ENCODE measurements at regions not wholly inside any gene's neighbourhood (a gene's known extent, or its start where the extent isn't known, plus 50 kb on each side); places are given as distances from the start of the nearest gene placed in this dataset.

DNA sequence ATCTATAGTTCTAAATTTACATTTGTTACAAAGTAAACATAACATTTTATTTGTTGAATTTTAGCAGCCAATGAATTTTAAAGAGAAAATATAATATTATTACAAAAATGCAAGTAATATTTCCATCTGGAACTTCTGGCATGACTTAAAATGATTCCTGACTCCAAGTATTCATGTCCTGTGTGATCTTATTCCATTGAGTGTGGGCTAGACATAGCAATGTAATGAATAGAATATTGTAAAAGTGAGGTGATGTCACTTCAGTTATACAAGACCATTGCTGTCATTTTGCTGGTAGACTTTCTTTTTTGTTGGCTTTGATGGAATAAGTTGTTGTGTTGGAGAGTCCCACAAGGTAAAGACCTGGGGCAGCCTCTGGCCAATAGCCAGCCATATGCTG, 912.2 kb upstream of the PIK3C3 start:
- Histone ChIP-seq H2AK5ac (ENCODE audit: low read depth, low read length) (no peak overlapping the region), H3K79me2 (ENCODE audit: control insufficient read depth in 1 of 2, insufficient read depth in 2 of 2, low read length in 2 of 2) (no peaks in the 10 kb centered on the region), H3K4me1 (replicated peaks in 1 of 4; ENCODE audit: control insufficient read depth in 3 of 4, insufficient read depth in 4 of 4, low read length in 3 of 4) (no peaks in the 10 kb centered on the region), H4K91ac (replicated peaks; ENCODE audit: insufficient read length, low read length) (no peak overlapping the region), H2BK5ac (ENCODE audit: low read depth, low read length) (no peak overlapping the region), H4K5ac (ENCODE audit: insufficient read length, low read depth, low read length) (no peak overlapping the region), H2AFZ (ENCODE audit: low read length) (no peak overlapping the region), H4K8ac (ENCODE audit: extremely low read depth, insufficient read depth, low read length) (no peak overlapping the region), H3K36me3 (ENCODE audit: control insufficient read depth in 2 of 4, insufficient read depth in 4 of 4, low read length in 3 of 4) (no peaks in the 10 kb centered on the region), H4K20me1 (replicated peaks in 1 of 2; ENCODE audit: control insufficient read depth in 1 of 2, insufficient read depth in 2 of 2, low read length in 2 of 2) (no peaks in the 10 kb centered on the region), H3K4me3 (ENCODE audit: extremely low read depth in 1 of 4, insufficient read depth in 2 of 4, low read depth in 3 of 4, low read length in 4 of 4) (no peak overlapping the region), H3K4ac (replicated peaks; ENCODE audit: insufficient read length, low read depth, low read length) (no peak overlapping the region), H2BK20ac (ENCODE audit: low read length) (no peak overlapping the region), H3K27me3 (replicated peaks in 1 of 4; ENCODE audit: control insufficient read depth in 3 of 4, extremely low read depth in 1 of 4, insufficient read depth in 3 of 4, low read length in 3 of 4) (no peaks in the 10 kb centered on the region), H3K14ac (ENCODE audit: insufficient read length) (no peak overlapping the region), H3K56ac (replicated peaks; ENCODE audit: insufficient read length, low read depth, low read length) (no peak overlapping the region), H3K18ac (ENCODE audit: extremely low read depth, low read length) (no peak overlapping the region), H2BK120ac (replicated peaks; ENCODE audit: low read depth, low read length) (no peak overlapping the region), H2BK12ac (ENCODE audit: low read depth, low read length) (no peak overlapping the region), H3K4me2 (ENCODE audit: insufficient read depth in 1 of 2, low read depth in 2 of 2, low read length in 2 of 2) (no peak overlapping the region), H3K23ac (ENCODE audit: insufficient read length) (no peak overlapping the region), H3K79me1 (ENCODE audit: low read depth, low read length) (no peaks in the 10 kb centered on the region), H3K23me2 (ENCODE audit: low read depth, low read length) (no peaks in the 10 kb centered on the region), H3K9ac (replicated peaks in 1 of 4; ENCODE audit: extremely low read depth in 1 of 4, low read depth in 3 of 4, low read length in 3 of 4) (no peak overlapping the region), H3K27ac (ENCODE audit: low read depth, low read length) (no peak overlapping the region), H2BK15ac (ENCODE audit: low read length) (no peak overlapping the region), H3K9me3 (ENCODE audit: insufficient read depth in 2 of 2, low read depth in 1 of 2, low read length in 1 of 2) (no peaks in the 10 kb centered on the region)
- no peak for FAIRE-seq
- TF ChIP-seq KDM4A (IDR thresholded peaks at IDR 0.05; ENCODE audit: low read depth, low read length, severe bottlenecking) (no peak), SUZ12 (IDR thresholded peaks at IDR 0.05; ENCODE audit: low read length) (no peak), EP300 (IDR thresholded peaks at IDR 0.05; ENCODE audit: borderline replicate concordance in 1 of 2, low read depth in 2 of 2, low read length in 2 of 2) (no peak), TBP (IDR thresholded peaks at IDR 0.05; ENCODE audit: low read depth, low read length) (no peak), CBX8 (IDR thresholded peaks at IDR 0.05; ENCODE audit: borderline replicate concordance, low read depth, low read length) (no peak), RNF2 (IDR thresholded peaks at IDR 0.05; ENCODE audit: borderline replicate concordance, low read depth, low read length, missing control alignments, poor library complexity, severe bottlenecking) (no peak), SP1 (IDR thresholded peaks at IDR 0.05; ENCODE audit: low read depth, low read length) (no peak), CREB1 (IDR thresholded peaks at IDR 0.05) (no peak), SIRT6 (IDR thresholded peaks at IDR 0.05; ENCODE audit: low read length) (no peak), BRCA1 (IDR thresholded peaks at IDR 0.05; ENCODE audit: low read depth, low read length) (no peak), CTBP2 (IDR thresholded peaks at IDR 0.05; ENCODE audit: borderline replicate concordance, insufficient read depth, insufficient read length, low read length) (no peak), MAFK (IDR thresholded peaks at IDR 0.05; ENCODE audit: low read depth, low read length) (no peak), SIX5 (IDR thresholded peaks at IDR 0.05; ENCODE audit: low read depth, low read length) (no peak), CHD1 (IDR thresholded peaks at IDR 0.05; ENCODE audit: low read depth, low read length) (no peak)
- CTCF ChIA-PET (ENCODE audit: partially characterized antibody): no interaction called here
- no peak for DNase-seq (ENCODE audit: low read depth in 1 of 2, low spot score in 2 of 2)
- POLR2A ChIA-PET (ENCODE audit: partially characterized antibody): interaction anchor here (0.6 kb wide), 1 partner anchor 88 kb away, joined by 4 read pairs; no protein-coding TSS in a partner anchor

Measured in H1 (cell line).